Right atrium auricular region (tissue), 2 donors: ENCODE measurements at regions not wholly inside any gene's neighbourhood (a gene's known extent, or its start where the extent isn't known, plus 50 kb on each side); places are given as distances from the start of the nearest gene placed in this dataset.

ENCODE experiments used
- DNase-seq: peaks from one replicate; pipeline ENCODE4 v3.0.0-alpha.2; 2019; ENCODE audit warnings: low spot score
- H3K27ac ChIP-seq, 2 donors: fragments of 200-600 bp; sonication (generic); 1 replicate in 1 of 2; 2 replicates in 1 of 2; pipeline ENCODE4 v1.5.1; 2016 to 2019
- H3K27me3 ChIP-seq, 2 donors: fragments of 200-600 bp; sonication (generic); one replicate each; pipeline versions ENCODE4 v1.5.1 to v1.6.0; 2017 to 2019
- H3K36me3 ChIP-seq: fragments of 200-600 bp; sonication (generic); one replicate; pipeline ENCODE4 v1.5.1; 2016
- H3K4me1 ChIP-seq, 2 donors: fragments of 200-600 bp; sonication (generic); one replicate each; pipeline versions ENCODE4 v1.5.1 to v1.6.0; 2017 to 2019
- H3K4me3 ChIP-seq, 2 donors: fragments of 200-600 bp; sonication (generic); 1 replicate in 1 of 2; 2 replicates in 1 of 2; pipeline ENCODE4 v1.5.1; 2017 to 2019; ENCODE audit warnings: mild to moderate bottlenecking in 1 of 2, moderate library complexity in 1 of 2
- H3K9me3 ChIP-seq, 2 donors: fragments of 200-600 bp; sonication (generic); one replicate each; pipeline ENCODE4 v1.5.1; 2019
- TF ChIP-seq, protein P1 (sequence below), 2 donors: fragments of 200-600 bp; sonication (generic); IDR thresholded peaks; one replicate each; pipeline ENCODE4 v1.5.1; 2019; ENCODE audit warnings: antibody characterized with exemption in 2 of 2

DNA sequence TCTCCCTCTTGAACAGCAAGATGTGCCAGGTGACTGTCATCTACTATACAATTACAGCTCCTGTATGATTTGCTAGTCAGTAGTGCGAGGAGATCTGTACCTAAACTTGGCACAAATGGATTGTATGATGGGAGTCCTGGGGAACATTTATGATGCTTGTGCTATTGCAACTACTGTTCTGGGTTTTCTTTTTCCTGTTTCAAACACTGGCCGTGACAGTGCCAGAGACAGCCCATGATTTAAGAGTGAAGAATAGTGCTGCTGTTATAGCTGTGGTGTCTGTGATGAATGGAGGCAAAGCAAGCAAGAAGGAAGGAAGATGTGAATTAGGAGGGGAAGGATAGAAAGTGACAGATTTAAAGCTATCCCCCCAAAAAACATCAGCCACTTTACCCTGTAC lies 1868.9 kb downstream of the PCDH7 start:
- Histone ChIP-seq H3K27ac (no peak overlapping the region), H3K4me3 (no peak overlapping the region), H3K4me1 (no peaks in the 10 kb centered on the region), H3K9me3 (no peaks in the 10 kb centered on the region), H3K27me3 (no peaks in the 10 kb centered on the region), H3K36me3 (no peaks in the 10 kb centered on the region)
- DNase-seq, result no peak
- TF ChIP-seq, protein P1, sequence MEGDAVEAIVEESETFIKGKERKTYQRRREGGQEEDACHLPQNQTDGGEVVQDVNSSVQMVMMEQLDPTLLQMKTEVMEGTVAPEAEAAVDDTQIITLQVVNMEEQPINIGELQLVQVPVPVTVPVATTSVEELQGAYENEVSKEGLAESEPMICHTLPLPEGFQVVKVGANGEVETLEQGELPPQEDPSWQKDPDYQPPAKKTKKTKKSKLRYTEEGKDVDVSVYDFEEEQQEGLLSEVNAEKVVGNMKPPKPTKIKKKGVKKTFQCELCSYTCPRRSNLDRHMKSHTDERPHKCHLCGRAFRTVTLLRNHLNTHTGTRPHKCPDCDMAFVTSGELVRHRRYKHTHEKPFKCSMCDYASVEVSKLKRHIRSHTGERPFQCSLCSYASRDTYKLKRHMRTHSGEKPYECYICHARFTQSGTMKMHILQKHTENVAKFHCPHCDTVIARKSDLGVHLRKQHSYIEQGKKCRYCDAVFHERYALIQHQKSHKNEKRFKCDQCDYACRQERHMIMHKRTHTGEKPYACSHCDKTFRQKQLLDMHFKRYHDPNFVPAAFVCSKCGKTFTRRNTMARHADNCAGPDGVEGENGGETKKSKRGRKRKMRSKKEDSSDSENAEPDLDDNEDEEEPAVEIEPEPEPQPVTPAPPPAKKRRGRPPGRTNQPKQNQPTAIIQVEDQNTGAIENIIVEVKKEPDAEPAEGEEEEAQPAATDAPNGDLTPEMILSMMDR (IDR thresholded peaks at IDR 0.05), result no peak

DNA sequence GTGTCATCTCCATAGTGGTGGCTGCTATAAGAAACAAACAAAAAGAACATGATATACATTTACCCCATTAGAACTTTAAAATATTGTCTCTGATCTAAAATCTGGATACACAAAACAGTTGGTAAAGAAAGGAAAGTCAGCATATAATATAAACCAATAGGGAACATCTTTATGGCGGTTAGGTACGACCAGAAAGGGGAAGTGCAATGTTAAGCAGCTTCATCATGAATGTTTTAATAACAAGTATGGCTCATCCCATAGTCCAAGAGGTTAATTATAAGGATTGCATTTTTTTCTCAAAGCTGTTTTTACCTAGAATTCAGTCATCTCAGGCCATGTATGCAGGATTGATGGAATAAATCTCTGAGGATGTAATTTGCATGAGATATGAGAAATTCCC lies 1869.7 kb downstream of the PCDH7 start:
- TF ChIP-seq, protein P1 (IDR thresholded peaks at IDR 0.05), result no peak
- Histone ChIP-seq H3K36me3 (no peaks in the 10 kb centered on the region), H3K4me1 (no peaks in the 10 kb centered on the region), H3K4me3 (no peak overlapping the region), H3K9me3 (no peaks in the 10 kb centered on the region), H3K27ac (no peak overlapping the region), H3K27me3 (no peaks in the 10 kb centered on the region)
- DNase-seq, result no peak

DNA sequence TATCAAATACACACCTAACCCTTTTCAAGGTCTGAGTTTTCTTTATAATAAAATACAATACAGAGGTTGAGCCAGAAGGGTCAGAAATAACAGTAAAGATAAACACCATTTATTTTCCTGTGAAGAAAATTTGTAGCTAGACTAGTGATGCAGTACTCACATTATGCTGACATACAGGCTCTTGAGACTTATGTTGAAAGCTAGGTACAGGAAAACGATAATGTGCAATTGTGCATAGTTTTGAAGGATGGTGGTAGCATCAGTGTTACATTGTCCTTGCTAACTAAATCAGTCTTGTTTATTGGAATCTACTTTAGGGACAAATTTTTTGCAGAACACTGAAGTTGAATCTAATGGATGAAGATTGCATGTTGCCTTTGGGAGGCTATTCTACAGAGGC lies 1877.2 kb downstream of the PCDH7 start:
- Histone ChIP-seq H3K36me3 (no peaks in the 10 kb centered on the region), H3K27ac (no peak overlapping the region), H3K4me1 (no peaks in the 10 kb centered on the region), H3K4me3 (no peak overlapping the region), H3K27me3 (no peaks in the 10 kb centered on the region), H3K9me3 (no peaks in the 10 kb centered on the region)
- no peak for DNase-seq
- TF ChIP-seq, protein P1 (IDR thresholded peaks at IDR 0.05), result no peak

DNA sequence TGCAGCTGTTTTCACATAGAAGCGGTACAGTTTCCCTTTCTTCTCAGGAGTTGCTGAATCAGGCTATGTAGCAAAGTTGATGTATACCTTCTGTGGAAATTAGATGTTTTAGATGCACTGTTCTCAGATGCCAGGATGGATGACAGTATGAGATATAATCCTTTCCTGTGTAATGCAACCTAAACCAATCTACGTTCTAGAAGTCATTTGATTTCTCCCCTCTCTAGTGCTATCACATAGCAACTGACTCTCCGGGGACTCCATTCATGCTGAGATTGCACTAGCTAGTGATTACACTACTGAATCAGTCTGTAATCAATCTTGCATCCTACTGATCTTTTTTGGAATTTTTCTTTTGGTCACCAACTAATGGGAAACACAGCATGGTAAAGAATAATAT lies 1881.7 kb downstream of the PCDH7 start:
- Histone ChIP-seq H3K4me3 (no peak overlapping the region), H3K9me3 (peaks cover 0 to 4% of the 10 kb centered on the region in 2 donors), H3K27ac (no peak overlapping the region), H3K4me1 (no peaks in the 10 kb centered on the region), H3K36me3 (no peaks in the 10 kb centered on the region), H3K27me3 (no peaks in the 10 kb centered on the region)
- TF ChIP-seq, protein P1 (IDR thresholded peaks at IDR 0.05), result no peak
- DNase-seq, result no peak

DNA sequence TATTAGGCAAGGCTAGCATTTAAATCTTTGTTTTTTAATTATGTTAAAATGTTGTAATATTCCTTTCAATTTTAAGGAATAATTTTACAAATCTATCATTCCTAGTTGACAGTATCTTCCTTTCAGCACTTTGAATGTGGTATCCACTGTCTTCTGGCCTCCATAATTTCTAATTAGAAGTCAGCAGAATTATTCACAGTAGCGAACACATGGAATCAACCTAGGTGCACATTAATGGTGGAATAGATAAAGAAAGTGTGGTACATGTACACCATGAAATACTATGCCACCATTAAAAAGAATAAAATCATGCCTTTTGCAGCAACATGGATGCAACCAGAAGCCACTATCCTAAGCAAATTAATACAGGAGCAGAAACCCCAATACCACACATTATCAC lies 1887.8 kb downstream of the PCDH7 start:
- H3K27me3 ChIP-seq, result no peaks in the 10 kb centered on the region
- no peak overlapping the region for H3K27ac ChIP-seq
- TF ChIP-seq, protein P1 (IDR thresholded peaks at IDR 0.05), result no peak
- peaks cover 0 to 15% of the 10 kb centered on the region in 2 donors for H3K9me3 ChIP-seq
- H3K4me3 ChIP-seq, result no peak overlapping the region
- no peaks in the 10 kb centered on the region for H3K4me1 ChIP-seq
- no peaks in the 10 kb centered on the region for H3K36me3 ChIP-seq
- no peak for DNase-seq

DNA sequence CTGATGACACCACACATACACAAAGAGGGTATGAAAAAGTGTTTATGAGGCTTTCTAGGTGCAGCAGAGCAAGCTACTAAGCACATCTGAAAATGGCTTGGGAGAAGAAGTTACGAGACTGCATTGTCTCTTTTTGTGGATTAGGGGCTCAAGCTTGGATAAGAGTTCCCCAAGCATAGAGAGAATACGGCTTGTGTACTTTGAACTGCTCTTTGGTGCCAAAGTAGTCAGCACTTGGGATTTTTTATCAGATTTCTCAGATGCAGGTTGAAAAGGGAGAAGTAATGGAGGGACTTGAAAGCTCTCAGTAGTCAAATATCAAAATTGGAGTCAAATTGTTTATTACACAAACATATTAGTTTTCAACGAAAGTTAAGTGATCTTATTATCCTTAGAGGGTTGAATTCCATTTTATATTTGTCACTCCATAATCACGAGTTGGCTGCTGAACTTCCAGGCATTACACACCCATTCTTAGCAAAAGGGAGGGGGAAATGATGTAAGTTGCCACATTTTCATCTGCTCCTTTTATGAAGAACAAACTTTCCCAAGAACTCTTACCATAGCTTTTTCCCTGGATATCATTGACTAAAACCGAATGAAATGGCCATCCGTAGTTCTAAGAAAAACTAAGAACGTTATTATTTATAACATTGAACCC lies 1904.9 kb downstream of the PCDH7 start:
- Histone ChIP-seq H3K27ac (no peak overlapping the region), H3K27me3 (no peaks in the 10 kb centered on the region), H3K36me3 (no peaks in the 10 kb centered on the region), H3K4me1 (no peaks in the 10 kb centered on the region), H3K9me3 (peaks cover 0 to 13% of the 10 kb centered on the region in 2 donors), H3K4me3 (no peak overlapping the region)
- TF ChIP-seq, protein P1 (IDR thresholded peaks at IDR 0.05), result no peak
- DNase-seq, result no peak
